NCI-H774 (cell line): ENCODE measurements at regions not wholly inside any gene's neighbourhood (a gene's known extent, or its start where the extent isn't known, plus 50 kb on each side); places are given as distances from the start of the nearest gene placed in this dataset.
A peak's percentile ranks its signal among the peaks of the same experiment; 100 is the strongest.

ENCODE experiments used
- DNase-seq: peaks from one replicate; lab custom pipeline; 2025; lab: John Stamatoyannopoulos, UW

DNA sequence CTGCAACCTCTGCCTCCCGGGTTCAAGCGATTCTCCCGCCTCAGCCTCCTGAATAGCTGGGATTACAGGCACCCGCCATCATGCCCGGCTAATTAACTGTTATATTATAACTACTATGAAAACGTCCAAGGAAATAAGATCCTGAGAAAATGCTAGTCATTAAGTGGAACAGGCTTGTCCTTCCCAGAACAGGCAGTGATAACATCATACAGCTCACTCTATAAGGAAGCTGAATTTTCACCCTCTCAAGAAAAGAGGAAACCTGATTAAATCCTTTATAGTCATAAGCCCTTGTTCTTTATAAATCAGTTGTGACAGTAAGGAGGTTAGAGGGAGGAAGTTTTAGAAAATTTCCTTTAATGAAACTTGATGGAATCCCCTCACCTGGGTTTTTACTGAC, 163.9 kb upstream of the CLINT1 start:
- DNase-seq = no peak

DNA sequence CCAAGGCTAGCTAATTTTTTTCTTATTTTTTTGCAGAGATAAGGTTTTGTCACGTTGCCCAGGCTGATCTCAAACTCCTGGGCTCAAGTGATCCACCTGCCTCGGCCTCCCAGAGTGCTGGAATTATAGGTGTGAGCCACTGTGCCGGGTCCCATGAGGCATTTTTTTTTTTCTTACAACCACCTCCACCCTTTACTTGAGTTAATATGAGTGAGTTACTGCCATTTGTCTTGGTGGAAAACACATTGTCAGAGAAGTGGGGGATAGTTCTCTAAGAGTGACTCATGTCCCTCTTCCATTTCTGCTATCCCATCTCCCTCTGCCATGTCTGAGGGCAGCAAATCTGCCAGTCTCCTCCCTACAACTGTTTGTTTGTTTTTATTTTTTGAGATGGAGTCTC, 163.4 kb upstream of the CLINT1 start:
- DNase-seq = no peak

DNA sequence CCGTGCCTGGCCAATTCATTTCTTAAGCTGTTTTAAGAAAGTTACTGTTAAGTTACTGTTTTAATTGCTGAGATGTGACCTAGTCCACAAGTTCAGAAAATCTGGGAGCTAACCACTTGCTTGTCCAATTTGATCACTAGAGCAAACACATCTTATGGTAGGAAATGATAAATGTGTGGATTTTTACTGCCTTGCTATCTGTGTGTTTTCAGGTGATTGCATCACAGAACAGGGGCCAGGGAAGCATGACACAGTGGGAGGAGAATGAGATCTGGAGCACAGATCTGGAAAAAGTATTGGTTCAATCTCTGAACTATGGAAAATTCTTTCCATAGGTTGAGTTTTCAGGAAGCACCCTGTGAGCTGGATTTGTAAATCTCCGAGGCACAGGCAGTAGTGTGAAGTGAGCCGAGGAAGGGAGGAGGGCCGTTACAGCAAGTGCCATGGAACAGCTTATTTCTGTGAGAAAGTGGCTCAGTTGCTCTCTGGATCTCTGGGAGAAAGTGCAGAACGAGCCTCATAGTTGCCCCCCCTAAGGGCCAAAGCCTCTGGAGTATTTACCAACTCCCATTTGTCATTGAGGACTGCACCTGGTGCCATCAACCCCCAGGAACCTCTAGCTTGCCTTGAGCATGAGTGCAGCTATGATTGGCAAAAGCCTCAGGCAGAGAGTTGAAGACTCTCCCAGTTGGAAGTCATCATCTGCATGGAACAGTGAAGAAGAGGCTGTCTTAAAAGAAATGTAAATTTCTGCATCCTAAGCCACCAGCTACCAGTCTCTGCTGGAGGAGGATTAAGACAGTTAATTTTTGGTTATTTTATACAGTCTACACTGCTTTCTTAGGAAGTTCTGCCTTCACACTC, 161.8 kb upstream of the CLINT1 start:
- no peak for DNase-seq

DNA sequence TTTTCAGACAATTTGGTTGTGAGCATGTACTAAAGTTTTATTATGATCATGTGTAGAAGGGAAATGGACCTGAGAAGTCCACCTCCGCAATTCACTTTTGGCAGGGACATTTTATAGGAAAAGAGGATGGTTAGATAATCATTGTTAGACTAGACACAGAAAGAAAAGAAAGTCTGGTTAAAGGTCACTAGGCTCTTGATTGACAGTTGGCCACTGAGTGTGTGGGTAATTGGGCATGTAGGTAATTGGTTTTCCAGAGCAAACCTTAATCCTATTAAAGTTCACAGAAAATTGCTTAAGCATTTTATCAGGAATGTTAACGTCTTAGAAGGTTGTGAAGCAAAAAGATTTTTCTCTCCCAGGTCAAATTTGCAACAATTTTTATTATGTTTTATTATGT, 158.5 kb upstream of the CLINT1 start:
- DNase-seq = no peak

DNA sequence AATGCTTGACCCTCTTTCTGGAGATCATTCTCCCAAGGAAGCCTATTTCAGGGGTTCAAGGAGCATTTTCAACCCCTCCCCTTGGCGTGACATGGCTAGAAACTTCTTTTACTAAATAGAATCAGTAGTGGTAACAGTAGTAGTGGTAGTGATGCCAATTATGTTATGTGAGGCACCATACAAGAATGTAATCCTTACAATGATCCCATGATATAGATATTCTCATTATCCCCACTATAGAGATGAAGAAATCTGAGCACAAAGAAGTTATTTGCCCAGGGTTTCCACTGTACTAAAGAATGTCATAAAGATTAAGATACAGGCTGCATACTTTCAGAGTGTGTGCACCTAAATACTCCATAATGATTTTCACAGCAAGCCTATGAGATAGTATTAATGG, 155.4 kb upstream of the CLINT1 start:
- DNase-seq = no peak

DNA sequence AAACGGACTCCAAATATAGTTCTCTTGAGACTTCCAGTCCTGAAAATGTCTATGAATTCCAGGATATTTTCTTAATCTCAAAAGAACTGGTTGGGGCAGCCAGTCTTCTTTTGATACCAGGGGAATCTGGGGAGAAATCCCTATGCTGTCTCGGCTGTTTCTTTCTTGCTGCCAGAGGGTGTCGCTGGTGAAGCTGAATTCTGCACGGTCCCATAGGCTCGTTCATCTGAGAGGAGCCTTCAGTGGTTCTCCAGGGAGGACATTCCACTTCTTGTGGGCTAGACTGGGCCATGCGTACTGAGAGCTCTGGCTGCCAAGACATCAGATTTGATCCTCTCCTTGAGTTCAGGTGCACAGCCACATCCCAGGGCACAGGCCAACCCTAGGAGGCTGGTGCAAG, 155.0 kb upstream of the CLINT1 start:
- no peak for DNase-seq

- no peak for DNase-seq
Observed at GRCh38 chr5:158013303-158013702, 154.4 kb upstream of the CLINT1 start.

- DNase-seq = no peak
Observed at GRCh38 chr5:158011422-158011821, 152.5 kb upstream of the CLINT1 start.

GRCh38 chr5:158010831-158011230, 151.9 kb upstream of the CLINT1 start:
- no peak for DNase-seq

DNA sequence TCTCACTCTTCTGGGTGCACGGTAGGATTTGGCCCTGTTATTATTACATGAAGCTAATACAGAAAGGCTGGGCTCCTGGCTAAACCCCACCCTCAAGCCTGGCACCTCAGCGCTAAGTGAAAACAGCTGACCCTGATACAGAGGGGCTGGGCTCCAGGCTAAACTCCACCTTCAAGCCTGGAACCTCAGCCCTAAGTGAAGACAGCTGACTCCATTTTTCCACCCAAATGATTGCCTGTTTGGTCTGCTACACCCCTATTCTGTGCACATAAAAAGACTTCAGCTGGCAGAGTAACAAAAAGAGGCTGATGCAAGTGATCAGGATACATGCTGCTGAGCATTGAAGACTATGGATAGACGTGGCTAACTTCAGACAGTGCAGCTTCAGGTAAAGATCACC, 148.4 kb upstream of the CLINT1 start:
- DNase-seq = no peak

- no peak for DNase-seq
Observed at GRCh38 chr5:157999696-158000095, 140.8 kb upstream of the CLINT1 start.

DNA sequence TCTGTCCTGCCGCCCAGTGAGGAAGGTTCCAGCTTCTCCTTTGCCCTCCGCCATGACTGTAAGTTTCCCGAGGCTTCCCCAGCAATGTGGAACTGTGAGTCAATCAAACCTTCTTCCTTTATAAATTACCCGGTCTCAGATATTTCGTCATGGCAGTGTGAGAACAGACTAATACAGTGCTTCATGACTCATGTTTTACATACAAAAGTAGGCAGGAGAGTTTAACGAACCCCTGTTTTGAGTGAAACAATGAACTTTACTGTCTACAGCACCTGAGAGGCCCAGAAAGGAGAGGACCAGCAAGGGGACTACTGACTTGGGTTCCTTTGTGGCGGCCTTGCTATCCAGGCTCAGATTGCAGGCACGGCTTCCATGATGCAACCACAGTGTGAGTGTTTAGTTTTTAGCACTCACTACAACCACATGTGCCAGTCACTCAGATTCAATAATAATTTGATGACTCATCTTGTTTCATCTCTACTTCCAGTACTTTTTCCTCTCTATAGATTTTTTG, 139.1 kb upstream of the CLINT1 start:
- DNase-seq = no peak

DNA sequence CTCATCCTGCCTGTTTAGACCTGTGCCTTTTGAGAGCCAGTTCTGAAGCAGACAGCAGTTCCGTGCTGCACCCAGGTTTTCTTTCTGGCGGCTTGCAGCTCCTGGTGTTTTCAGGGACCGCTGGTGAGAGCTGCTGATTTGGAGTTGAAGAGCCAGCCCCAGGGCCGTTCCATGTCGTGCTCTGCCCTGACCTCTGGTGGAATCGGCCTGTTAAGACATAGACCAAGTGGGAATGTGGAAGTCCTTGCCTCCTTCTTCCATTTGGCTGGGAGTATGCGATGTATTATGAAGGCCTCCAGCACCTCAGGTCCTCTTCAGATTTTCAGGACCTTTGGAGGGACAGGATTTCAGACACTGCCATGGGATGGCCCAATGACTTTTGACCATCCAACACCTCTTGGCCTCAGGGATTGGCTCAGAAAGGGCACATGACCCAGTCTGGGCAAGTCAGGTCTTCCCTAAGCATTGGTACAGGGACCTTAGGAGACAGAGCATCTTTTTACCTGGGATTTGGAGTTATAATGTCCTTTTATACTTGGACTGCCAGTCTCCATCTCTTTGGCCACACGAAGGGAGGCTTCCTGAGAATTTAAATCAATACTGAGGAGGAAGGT, 136.1 kb upstream of the CLINT1 start:
- DNase-seq = peak; percentile 52

GRCh38 chr5:157993986-157994691, 135.2 kb upstream of the CLINT1 start:
- no peak for DNase-seq

DNA sequence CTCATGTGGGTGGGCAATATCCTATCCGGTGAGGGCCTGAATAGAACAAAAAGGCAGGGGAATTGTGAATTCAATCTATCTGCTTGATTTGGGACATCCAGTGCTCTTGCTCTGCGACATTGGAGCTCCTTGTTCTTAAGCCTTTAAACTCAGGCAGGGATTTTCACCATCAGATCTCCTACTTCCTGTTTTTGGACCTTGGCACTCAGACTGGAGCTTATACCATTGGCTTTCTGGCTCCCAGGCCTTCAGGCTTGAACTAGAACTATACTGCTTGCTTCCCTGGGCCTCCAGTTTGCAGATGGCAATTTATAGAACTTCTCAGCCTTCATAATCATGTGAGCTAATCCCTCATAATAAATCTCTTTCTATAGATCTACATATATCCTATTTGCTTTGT, 134.3 kb upstream of the CLINT1 start:
- DNase-seq = no peak

- DNase-seq = no peak
Observed at GRCh38 chr5:157990583-157991181, 131.7 kb upstream of the CLINT1 start.

GRCh38 chr5:157989296-157989695, 130.4 kb upstream of the CLINT1 start:
- no peak for DNase-seq

GRCh38 chr5:157987259-157987658, 128.3 kb upstream of the CLINT1 start:
- DNase-seq = no peak

GRCh38 chr5:157986431-157986990, 127.6 kb upstream of the CLINT1 start:
- no peak for DNase-seq

GRCh38 chr5:157984611-157985010, 125.7 kb upstream of the CLINT1 start:
- DNase-seq = no peak

DNA sequence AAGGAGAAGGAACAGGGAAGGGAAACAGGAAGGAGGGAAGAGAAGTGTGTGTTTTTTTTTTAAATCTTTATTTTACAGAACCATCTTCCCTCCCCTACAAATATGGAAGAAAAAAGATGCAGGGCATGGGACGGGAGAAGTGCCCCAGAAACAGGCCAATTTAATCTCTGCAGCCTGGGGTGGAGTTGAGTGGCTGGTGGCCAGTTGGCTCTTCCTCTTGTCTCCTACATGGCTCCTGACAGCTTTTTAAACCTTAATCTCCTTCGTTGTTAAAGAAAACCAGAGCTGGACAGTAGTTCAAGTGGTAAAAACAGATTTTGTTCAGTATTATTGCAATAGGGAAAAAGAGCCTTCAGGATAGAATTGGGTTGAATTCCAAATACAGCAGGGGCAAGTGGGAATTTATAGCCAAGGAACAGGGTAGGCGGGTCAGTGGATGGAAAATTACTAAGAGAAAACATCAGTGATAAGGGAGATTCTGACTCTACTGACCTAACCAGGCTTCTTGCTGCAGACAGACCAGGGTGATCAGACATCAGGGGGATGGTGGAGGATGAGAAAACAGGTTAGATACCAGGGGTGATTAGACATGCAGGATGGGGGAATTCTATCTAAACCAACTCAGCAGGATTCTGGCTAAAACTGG, 125.1 kb upstream of the CLINT1 start:
- no peak for DNase-seq

DNA sequence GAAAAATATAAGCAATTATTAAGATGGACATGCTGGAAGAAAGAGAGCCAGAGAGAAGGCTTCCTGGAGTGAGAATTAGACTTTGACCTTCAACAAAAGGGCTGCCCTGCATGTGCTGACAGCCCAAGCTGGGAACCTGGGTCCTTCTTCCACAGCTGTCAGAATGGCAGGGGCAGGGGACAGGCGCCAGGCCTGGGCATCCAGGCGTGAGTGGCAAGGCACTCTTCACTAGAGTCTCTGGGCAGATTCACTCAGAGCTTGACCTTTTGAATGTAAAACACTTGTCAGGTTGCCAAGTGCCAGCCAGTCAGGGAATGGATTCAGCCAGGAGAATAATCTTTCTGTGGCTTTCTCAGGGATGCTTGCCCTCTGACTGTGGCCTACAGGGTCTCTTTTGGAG, 119.1 kb upstream of the CLINT1 start:
- DNase-seq = no peak
